Stimulated activated CD4-positive, alpha-beta T cell treated with anti-CD3 and anti-CD28 coated beads, Interleukin-2, amount 100 ng/mL, for 24 hours (primary cell): ENCODE measurements at regions not wholly inside any gene's neighbourhood (a gene's known extent, or its start where the extent isn't known, plus 50 kb on each side); places are given as distances from the start of the nearest gene placed in this dataset.
A peak's percentile ranks its signal among the peaks of the same experiment; 100 is the strongest.
"Not testable (repeated sequence)": the region's sequence is repeated elsewhere in the genome, so short reads cannot be mapped to it uniquely, and the experiment has no call there.

ENCODE experiments used
- DNase-seq, 2 donors: peaks; one replicate each; pipeline ENCODE4 v3.0.0-alpha.2; 2020

DNA sequence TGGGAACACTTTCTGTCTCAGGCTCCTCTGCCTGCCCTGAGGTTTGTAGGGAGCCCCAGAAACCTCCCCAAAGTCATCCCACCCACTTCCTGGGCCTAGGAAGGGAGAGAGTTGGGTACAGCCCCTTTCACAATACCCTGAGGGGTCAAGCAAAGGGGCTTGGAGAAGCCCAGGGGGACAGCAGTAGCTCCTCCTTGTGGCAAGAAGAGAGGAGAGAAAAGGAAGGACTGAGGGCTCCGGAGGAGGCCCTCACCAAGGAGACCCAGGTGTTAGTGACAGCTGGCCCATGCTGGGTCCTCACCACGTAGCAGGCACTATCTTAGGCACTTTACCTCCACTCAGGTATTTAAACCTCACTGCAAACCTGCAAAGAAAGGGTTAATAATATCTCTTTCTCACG is 112.8 kb downstream of the IRX5 start:
- no peak for DNase-seq

DNA sequence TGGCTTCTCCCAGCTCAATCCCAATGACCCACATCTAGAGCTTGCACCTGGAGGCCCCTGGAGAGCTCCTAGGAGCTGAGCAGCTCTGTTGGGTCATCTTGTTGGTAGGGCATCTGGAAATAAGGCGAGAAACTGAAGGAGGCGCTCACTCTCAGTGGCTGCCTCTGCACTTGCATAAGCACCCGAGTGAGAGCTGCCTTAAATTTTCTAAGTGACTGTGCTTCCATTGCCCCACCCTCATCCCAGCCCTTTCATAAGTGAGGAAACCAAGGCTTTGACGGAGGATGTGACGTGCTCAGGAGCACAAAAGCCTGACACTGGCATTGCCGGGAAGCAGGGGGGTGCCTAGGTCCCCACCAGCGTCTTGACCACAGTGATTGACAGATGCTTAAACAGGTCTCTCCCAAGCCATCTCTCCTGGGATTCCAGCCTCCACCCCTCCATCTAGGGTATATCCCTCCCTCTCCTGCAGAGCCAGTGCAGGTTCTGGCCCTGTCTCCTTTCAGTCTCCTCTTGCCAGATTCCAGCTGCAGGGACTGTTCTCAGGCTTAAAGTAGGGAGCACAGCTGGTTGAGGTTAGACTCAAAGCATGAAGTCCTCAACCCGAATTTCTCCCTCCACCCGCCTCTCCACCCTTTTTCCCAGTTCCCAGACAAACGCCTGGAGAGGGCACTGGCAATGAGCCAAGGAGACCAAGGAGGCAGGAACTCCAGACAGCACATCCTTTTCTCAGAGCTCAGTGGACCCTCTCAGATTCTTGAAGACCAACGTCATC is 113.7 kb downstream of the IRX5 start:
- DNase-seq: no peak

DNA sequence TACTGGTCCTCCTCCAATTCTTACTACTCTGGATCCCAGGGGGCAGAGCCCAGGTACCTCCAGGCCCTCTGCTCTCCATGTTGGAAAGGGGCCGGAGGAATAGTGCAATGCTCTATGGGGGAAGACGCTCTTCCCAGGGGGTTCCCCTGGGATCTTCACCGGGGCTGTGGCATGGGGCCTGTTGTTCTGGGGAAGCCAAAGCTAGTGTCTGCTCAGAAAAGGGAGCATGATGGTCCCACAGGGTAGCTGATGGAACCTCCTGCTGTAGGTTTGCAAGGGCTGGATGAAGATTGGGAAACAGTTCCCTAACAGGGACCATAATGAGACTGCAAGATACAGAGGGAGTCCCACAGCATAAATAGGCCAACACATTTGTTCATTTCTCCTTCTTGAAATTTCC is 114.7 kb downstream of the IRX5 start:
- no peak for DNase-seq

DNA sequence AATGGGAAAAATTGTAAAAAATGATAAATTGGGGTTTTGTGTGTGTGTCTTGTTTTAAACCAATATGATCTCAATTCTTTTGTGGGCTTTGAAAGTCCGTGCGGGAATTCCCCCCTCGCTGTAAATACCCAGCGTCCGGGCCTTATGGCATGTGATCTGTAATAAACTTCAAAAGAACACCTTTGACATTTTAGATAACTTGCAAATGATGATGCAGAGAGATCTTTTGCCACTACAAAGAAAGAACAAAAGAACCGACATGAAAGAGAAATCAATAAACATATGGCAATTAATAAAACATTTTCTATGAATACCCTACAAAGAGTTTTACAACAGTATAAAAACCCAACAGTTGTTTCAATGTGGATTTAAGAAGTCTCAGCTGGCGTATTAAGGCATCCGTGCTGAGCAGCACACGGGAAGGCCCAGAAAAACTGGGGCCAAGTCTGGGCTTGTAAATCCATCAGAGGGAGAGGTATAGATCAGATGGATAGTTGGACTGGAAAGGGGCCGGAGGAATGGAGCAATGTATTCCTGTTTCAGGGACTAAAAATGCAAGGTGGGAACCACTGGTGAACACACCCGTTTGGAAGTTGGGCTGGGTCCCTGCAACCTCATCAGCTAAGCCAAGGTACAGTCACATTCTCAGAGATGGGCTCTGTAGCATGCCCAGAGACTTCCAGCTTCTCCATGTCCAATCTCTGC is 115.2 kb downstream of the IRX5 start:
- no peak for DNase-seq

DNA sequence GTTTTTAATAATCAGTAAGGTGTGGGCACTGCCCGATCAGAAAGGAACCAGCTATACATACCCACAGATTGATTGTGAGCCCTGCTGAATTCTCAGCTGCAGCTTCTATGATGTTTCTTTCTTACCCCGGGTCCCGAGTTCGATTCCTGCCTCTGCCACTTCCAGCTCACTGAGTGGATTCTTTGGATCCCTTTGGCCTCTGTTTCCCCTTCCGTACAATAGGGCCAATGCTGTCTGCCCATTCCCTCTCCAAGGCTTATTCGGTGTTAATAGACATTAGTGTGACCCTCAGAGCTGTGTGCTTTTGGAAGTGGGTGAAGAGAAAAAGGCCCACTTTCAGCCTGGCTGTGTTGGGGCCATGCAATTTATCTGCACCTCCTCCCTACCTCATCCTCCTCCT is 115.8 kb downstream of the IRX5 start:
- no peak for DNase-seq

DNA sequence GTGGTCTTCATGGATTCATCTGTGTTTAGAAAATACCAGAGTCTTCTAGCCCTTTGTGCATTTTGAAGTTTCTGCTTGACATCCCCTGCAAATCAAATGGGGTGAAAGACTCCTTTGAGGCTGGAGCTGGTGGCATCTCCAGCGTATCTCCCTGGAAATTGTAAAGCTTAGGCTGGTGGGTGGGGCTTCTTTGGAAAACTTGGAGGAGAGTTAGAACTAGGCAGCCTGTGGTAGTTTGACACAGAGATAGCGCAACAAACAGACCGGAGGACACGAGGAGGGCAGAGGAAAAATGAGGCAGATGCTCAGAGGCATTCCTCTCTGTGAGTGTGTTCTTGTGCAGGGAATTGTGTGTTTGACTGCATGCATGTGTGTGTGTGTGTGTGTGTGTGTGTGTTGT is 116.3 kb downstream of the IRX5 start:
- no peak for DNase-seq

DNA sequence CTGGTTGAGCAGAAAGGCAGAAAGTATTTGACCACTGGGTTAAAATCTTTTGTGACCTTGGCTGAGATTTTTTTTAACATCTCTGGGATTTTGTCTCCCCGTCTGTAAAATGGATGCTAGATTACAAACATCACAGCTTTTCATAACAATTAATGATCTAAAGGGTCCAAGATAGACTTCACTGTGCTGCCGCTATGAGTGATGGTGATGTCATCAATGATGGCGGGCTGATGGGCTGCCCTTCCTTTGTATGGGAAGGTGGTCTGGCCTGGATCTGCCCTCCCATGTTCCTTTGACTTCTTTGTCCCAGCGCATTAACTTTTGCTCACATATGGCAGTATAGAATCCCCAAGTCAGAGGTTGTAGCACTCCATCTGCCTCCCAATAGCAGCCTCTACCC is 116.7 kb downstream of the IRX5 start:
- DNase-seq: no peak

DNA sequence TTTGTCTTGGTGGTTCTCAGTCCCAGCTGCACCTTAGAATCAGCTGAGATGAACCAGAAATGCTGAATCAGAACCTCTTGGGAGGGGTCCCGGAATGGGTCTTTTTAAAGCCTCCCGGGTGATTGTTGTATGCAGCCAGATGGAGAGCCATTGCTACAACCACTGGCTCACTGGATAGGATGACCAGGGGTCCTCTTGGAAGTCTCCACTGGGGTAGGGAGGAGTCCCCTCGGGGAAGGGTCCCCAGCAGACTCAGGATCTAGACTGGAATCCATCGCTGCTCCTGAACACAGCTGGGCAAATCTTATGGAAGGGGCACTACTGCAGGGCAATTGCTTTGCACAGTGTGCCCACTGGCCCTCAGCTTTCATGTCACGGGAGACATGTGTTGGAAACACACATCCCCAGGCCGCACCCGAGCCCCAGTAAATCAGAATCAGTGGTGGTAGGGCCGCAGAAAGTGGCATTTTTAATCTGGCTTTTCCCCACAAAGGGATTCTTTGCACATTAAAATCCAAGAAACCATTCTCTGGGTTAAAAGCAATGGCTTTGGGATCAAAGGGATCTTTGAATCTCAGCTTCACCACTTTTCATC is 117.3 kb downstream of the IRX5 start:
- DNase-seq: no peak

DNA sequence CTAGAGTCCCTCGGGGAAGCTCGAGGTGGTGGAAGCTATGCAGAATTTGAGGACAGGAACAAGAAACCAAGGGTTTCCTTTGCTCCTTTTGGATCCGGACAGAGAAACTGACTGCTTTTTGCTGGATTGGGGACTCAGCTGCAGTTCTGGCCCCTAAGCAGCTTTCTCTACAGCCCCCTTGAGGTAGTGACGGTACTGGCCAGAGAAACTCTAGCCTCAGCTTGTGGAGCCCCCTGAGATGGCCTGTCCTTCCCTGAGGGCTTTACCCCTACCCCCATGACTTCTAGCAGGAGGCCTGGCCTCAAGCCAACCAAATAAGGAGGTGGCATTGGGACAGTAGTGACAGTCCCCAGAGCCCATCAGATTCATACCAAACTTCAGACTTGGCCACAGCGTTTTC is 118.1 kb downstream of the IRX5 start:
- DNase-seq: no peak

DNA sequence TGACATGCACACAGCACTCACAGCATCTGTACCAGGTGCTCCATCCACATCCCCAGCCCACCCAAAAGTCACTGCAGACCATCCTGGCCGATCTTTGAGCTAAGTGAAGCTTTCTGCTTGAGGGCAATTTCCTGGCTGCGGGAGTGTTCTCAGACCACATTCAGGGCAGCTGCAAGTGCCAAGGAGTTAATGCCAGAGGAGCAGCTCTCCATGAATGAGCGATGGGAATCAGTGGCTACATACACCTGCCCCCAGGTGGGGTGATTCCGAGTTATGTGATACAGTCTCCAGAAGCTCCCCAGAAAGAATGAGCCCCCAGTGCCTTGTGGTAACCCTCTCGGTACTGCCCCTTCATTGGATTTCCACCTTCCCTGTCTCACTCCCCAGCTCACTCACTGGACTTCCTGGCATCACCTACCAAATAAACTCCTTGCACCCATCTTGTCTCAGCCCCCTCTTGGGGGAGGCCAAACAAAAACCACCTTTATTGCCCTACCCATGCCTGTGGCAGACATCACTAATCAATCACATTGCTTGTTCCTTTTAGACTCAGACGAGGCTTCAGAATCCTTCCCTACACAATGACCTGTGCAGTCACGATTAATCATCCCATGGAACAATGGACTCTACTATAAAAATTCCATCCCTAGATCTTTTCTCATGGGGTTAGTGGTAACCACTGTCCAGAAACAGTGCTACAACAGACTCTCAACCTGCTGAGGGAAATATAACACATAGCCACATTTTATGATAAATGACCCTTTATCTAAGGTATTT is 121.1 kb downstream of the IRX5 start:
- no peak for DNase-seq

DNA sequence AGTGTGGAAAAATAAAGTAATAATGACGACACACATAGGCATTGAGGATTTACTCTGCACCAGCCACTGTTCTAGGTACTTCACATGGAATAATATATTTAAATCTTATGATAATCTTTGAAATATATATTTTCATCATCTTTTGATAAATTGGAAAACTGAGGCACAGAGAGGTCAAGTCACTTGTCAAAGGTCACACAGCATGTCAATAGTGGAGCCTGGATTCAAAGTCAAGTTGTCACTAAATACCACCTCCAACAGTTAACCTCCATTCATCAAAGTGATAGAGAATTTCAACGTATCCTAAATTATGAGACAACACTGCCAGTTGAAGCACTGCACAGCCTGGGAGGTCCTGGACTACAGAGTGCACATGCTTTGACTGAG is 121.7 kb downstream of the IRX5 start:
- DNase-seq: no peak

DNA sequence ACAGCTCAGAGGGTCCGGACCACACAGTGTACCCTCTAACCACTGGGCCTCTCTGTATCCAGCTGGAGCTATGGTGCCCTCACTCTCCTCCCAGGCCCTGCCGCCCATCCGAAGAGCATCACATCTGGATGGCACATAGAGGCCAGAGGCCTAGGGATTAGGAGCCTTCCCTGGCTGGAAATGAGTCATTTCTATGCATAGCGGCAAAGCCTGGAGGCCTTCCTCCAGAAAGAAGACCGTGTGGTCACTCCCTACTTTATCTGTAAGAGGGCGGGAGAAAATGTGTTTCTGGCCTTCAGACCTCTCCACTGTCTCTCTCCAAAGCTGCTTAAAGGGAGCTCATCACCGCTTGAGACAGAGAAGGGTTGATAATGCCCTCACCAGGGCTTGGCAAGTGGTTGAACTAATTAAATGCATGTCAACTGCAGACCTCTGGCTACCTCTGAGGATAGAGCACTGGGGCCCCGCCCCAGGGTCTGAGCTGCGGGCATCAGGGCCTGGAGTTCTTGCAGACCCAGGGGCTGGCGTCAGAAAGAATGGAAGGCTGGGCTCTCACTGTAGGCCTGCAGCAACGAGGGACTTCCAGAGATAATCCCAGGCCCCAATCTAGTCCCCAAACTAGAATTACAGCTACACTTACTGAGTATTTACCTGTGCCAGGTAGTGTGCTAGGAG is 122.2 kb downstream of the IRX5 start:
- DNase-seq: no peak

DNA sequence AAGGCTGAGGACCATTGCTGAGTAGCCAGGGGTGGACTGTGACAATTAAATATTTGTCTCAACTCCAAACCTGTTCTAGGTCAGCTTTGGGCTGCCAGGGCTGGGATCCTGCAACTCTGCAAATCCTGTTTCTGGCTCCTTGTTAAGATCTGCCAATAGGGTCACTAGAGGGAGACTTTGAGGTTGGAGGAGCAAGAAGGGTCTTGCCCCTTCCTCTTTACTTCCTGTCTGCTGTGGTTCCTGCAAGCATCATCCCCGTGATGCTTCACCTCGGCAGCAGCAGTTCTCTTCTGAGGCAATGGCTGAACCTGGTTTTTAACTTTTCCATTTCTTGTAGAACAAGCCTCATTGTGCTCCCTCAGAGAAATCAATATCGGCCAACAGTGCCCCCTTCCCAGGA is 124.6 kb downstream of the IRX5 start:
- no peak for DNase-seq

DNA sequence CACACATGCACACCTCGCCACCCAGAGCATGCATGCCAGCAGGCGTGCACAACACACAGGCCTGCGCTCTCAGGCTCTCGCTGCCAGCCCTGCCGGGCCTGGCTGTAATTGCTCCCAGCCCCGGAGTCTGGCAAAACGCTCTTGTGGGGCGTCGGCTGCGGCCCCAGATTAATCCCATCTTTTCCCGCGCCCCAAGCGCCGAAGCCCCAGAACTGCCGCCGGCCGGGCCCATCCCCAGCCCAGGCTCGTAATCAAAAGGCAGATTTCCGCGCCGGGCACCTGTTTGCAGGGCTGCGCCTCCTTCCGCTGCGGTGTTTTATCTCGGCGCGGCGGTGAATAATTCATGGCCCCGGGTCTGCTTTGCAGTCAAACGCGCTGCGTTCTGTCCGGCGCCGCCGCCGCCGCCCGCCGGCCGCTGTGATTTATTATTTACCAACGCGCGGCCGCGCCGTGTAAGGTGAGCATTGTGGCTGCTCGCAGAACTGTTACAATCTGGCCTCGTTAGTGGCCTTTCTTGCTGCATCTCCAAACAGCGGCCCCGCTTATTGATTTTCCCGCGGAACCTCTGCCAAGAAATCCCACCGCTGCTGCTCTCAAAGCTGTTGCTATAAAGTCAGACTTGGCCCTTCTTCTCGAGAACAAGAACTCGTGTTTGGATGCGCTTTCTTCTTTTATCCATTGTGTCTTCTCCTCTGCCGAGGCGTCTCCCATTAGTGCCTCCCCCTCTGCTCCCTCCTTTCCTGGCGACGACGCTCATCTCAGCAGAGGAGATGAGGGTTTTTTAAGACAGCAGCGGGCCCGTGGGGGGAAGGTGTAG is 126.1 kb downstream of the IRX5 start:
- peak in 1 of 2 donors; percentile 14 for DNase-seq

DNA sequence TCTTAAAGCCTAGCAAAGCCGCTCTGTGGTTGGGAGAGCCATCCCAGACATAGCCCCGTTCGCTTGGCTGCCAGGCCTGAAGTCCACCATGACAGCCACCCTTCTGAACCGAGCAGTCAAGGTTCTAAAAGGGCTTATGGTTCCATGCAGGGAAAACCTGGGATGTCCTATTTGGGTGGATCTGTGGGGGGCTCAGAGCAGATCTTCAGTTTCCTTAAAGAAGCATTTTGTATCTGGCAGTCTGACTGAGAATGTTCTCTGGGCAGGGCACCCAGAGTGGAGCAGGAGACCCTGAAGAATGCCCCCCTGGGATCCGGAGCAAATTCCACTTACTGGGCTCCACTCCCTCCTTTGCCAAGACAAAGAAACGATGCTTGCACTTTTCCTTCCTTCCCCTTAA is 127.2 kb downstream of the IRX5 start:
- no peak for DNase-seq

DNA sequence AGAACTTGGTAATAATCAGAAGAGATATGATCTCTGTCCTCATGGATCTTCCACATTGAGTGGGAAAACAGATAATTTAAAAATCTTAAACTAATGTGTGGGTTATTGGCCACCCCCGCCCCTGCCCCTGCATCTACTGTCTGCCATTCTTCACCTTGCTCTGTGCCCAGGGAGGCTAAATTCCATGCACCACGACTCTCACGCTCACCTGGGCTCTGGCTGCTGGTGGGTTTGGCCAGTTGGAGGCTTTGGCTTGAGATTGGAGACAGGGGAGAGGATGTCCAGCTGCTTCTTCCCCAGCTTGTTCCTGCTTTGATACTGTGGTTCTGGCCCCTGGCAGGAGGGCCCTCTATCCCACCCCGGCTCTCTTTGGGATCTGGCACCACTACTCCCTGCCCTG is 127.9 kb downstream of the IRX5 start:
- no peak for DNase-seq

DNA sequence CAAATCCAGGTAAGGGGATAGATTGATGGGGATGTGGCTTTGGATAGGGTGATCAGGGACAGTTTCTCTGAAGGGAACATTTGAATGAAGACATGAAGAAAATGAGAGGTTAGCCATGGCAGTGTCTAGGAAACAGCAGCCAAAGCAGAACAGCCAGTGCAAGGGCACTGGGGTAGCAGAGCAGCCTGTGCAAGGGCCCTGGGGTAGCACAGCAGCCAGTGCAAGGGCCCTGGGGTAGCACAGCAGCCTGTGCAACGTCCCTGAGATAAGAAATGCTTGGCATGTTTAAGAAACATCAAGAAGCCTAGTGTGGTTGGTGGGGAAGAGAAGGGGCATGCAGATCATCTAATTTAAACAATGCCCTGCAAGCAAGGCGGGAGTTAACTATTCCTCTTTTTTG is 128.5 kb downstream of the IRX5 start:
- no peak for DNase-seq

DNA sequence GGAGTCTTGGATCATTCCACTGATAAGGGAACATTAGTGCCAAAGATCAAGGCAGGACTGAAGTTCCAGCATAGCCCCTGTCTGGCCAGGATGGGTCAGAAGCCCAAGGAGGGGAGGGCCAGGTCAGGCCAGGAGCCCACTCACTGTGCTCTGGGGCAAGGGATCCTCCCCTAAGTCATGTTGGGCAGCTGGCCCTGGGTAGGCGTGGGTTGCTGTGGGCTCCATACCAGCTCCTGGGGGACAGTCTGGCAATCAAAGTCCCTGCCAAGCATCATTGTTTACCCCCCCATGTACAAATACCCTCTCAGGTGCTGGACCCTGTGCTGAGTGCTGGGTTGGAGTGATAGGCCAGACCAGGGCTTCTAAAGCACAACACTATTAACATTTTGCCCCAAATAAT is 130.5 kb downstream of the IRX5 start:
- no peak for DNase-seq

DNA sequence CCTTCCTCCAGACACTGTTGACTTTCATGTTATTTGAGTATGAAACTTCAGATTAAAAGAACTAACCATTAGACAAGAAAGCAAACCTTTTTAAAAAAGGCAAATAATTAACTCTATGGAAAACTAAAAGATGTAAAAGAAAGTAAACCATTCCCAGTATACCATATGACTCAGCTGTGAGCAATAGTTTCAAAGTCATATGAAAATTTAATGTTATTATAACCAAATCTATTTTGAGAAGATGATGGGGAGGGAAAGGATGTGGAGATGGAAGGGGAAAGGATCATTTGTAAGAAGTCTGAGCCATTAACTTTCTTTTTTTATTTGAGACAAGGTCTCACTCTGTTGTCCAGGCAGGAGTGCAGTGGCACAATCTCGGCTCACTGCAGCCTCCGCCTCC is 131.8 kb downstream of the IRX5 start:
- DNase-seq: no peak

DNA sequence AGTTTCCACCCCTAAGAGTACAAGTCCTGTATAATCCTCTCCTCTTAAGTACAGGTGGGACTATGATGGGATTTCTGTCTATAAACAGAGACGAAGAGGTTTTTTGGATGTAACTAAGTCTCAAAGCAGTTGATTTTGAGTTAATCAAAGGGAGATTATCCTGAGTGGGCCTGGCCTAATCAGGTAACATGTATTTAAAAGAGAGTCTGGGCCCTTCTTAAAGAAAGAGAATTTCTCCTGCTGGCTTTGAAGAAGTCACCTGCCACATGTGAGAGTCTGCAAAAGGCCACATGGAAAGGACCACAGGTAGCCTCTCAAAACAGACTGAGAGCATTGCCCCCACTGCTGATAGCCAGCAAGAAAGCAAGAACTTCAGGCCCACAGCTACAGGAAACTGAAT is 142.3 kb downstream of the IRX5 start:
- no peak for DNase-seq

DNA sequence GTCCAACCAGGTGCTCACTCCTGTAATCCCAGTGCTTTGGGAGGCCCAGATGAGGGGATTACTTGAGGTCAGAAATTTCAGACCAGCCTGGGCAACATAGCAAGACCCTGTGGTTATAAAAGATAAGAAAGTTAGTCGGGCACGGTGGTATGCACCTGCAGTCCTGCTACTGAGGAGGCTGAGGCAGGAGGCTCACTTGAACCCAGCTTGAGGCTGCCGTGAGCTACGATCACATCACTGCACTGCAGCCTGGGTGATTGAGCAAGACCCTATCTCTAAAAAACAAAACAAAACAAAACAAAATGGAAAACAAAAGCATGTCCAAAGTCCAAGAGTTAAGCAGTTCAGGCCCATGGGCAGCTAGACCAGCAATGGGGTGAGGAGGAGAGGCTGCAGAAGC is 143.2 kb downstream of the IRX5 start:
- DNase-seq: no peak

DNA sequence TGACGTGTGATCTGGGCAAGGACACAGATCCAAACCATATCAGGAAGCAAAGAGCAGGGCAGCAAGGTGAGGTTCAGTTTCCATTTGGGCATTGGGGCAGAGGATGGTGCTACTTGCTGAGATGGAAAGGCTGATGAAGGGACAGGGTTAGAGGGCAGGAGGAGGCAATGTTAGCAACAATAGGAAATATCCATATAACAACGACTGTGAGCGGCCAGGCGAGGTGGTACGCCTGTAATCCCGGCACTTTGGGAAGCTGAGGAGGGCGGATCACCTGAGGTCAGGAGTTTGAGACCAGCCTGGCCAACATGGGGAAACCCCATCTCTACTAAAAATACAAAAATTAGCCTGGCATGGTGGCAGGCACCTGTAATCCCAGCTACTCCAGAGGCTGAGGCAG is 144.5 kb downstream of the IRX5 start:
- DNase-seq: not testable (repeated sequence)
